ENCODE measurements at regions not wholly inside any gene's neighbourhood (a gene's known extent, or its start where the extent isn't known, plus 50 kb on each side); places are given as distances from the start of the nearest gene placed in this dataset.

DNA sequence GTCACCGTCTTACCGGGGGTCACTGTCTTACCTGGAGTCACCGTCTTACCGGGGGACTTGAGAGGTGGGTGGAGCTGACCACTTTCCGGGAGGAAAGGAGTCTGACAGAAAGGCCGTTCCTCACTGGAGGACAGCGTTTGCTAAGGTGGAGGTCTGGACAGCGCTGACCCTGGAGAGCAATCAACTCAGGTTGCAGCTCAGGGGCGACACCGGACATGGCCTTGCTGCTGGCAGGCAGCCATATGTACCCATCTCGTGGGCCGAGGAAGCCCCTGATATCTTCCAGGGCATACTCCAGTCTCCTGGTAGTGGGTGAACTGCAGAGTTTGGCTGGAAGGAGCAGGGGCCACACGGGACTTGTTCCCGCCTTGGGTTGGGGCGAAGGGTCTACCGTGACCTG lies 234.6 kb upstream of the MYT1L start:
- ChIA-PET CTCF (ENCODE audit: partially characterized antibody) (interaction anchor here (1.2 kb wide), 1 partner anchor 17 kb away, joined by 4 read pairs; no protein-coding TSS in a partner anchor), POLR2A (ENCODE audit: partially characterized antibody) (no interaction called here)
- no peak for TF ChIP-seq ASH2L (IDR thresholded peaks at IDR 0.05; ENCODE audit: low read length)
- TF ChIP-seq, protein P1, sequence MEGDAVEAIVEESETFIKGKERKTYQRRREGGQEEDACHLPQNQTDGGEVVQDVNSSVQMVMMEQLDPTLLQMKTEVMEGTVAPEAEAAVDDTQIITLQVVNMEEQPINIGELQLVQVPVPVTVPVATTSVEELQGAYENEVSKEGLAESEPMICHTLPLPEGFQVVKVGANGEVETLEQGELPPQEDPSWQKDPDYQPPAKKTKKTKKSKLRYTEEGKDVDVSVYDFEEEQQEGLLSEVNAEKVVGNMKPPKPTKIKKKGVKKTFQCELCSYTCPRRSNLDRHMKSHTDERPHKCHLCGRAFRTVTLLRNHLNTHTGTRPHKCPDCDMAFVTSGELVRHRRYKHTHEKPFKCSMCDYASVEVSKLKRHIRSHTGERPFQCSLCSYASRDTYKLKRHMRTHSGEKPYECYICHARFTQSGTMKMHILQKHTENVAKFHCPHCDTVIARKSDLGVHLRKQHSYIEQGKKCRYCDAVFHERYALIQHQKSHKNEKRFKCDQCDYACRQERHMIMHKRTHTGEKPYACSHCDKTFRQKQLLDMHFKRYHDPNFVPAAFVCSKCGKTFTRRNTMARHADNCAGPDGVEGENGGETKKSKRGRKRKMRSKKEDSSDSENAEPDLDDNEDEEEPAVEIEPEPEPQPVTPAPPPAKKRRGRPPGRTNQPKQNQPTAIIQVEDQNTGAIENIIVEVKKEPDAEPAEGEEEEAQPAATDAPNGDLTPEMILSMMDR (IDR thresholded peaks at IDR 0.05; ENCODE audit: control extremely low read depth in 1 of 3, insufficient read depth in 1 of 3, low read depth in 1 of 3, low read length in 3 of 3): no peak
- TF ChIP-seq, protein P2, sequence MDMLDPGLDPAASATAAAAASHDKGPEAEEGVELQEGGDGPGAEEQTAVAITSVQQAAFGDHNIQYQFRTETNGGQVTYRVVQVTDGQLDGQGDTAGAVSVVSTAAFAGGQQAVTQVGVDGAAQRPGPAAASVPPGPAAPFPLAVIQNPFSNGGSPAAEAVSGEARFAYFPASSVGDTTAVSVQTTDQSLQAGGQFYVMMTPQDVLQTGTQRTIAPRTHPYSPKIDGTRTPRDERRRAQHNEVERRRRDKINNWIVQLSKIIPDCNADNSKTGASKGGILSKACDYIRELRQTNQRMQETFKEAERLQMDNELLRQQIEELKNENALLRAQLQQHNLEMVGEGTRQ (IDR thresholded peaks at IDR 0.05; ENCODE audit: low read length): no peak
- no peak for TF ChIP-seq NANOG (IDR thresholded peaks at IDR 0.05; ENCODE audit: insufficient read depth, low read depth, low read length, poor library complexity, severe bottlenecking)
- no peak for TF ChIP-seq BRCA1 (IDR thresholded peaks at IDR 0.05; ENCODE audit: low read depth, low read length)
- TF ChIP-seq CTBP2 (IDR thresholded peaks at IDR 0.05; ENCODE audit: borderline replicate concordance, insufficient read depth, insufficient read length, low read length): no peak
- TF ChIP-seq, protein P3, sequence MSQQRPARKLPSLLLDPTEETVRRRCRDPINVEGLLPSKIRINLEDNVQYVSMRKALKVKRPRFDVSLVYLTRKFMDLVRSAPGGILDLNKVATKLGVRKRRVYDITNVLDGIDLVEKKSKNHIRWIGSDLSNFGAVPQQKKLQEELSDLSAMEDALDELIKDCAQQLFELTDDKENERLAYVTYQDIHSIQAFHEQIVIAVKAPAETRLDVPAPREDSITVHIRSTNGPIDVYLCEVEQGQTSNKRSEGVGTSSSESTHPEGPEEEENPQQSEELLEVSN (IDR thresholded peaks at IDR 0.05): no peak
- TF ChIP-seq RXRA (IDR thresholded peaks at IDR 0.05; ENCODE audit: insufficient read depth, low read depth, low read length): no peak
- no peak overlapping the region for H2BK15ac ChIP-seq (ENCODE audit: low read length)
- FAIRE-seq (no peak), DNase-seq (ENCODE audit: low read depth in 1 of 2, low spot score in 2 of 2) (no peak)
- no peaks in the 10 kb centered on the region for H3K79me2 ChIP-seq (ENCODE audit: control insufficient read depth in 1 of 2, insufficient read depth in 2 of 2, low read length in 2 of 2)
- no peak overlapping the region for H2BK20ac ChIP-seq (ENCODE audit: low read length)
- no peak overlapping the region for H3K14ac ChIP-seq (ENCODE audit: insufficient read length)
- H3K4me2 ChIP-seq (ENCODE audit: insufficient read depth in 1 of 2, low read depth in 2 of 2, low read length in 2 of 2): no peak overlapping the region
- no peaks in the 10 kb centered on the region for H3K36me3 ChIP-seq (ENCODE audit: control insufficient read depth in 2 of 4, insufficient read depth in 4 of 4, low read length in 3 of 4)
- no peaks in the 10 kb centered on the region for H3K27me3 ChIP-seq (replicated peaks in 1 of 4; ENCODE audit: control insufficient read depth in 3 of 4, extremely low read depth in 1 of 4, insufficient read depth in 3 of 4, low read length in 3 of 4)
- no peak overlapping the region for H2BK120ac ChIP-seq (replicated peaks; ENCODE audit: low read depth, low read length)
- no peaks in the 10 kb centered on the region for H3K79me1 ChIP-seq (ENCODE audit: low read depth, low read length)
- H4K8ac ChIP-seq (ENCODE audit: extremely low read depth, insufficient read depth, low read length): no peak overlapping the region
- no peak overlapping the region for H2BK12ac ChIP-seq (ENCODE audit: low read depth, low read length)
- H3K23me2 ChIP-seq (ENCODE audit: low read depth, low read length): no peaks in the 10 kb centered on the region; the same call in 1 of the 2 replicates
- no peaks in the 10 kb centered on the region for H4K20me1 ChIP-seq (replicated peaks in 1 of 2; ENCODE audit: control insufficient read depth in 1 of 2, insufficient read depth in 2 of 2, low read length in 2 of 2)
- no peaks in the 10 kb centered on the region for H3K9me3 ChIP-seq (ENCODE audit: insufficient read depth in 2 of 2, low read depth in 1 of 2, low read length in 1 of 2)
- 0 out of 2 replicates have a peak overlapping the region, but pooled peaks have one; percentile 65 for H2AK5ac ChIP-seq (ENCODE audit: low read depth, low read length)
- H4K91ac ChIP-seq (replicated peaks; ENCODE audit: insufficient read length, low read length): no peak overlapping the region
- H3K27ac ChIP-seq (ENCODE audit: low read depth, low read length): no peak overlapping the region
- no peak overlapping the region for H3K4ac ChIP-seq (replicated peaks; ENCODE audit: insufficient read length, low read depth, low read length)
- H2AFZ ChIP-seq (ENCODE audit: low read length): no peak overlapping the region
- H3K4me1 ChIP-seq (replicated peaks in 1 of 4; ENCODE audit: control insufficient read depth in 3 of 4, insufficient read depth in 4 of 4, low read length in 3 of 4): peaks cover 0 to 3% (median 0%) of the 10 kb centered on the region in 4 experiments; a peak in 1 of 7 replicates
- no peak overlapping the region for H3K56ac ChIP-seq (replicated peaks; ENCODE audit: insufficient read length, low read depth, low read length)
- no peak overlapping the region for H3K9ac ChIP-seq (replicated peaks in 1 of 4; ENCODE audit: extremely low read depth in 1 of 4, low read depth in 3 of 4, low read length in 3 of 4)
- WGBS, 2 experiments (ENCODE audit: extremely low coverage in 1 of 2, insufficient coverage in 1 of 2, insufficient read length in 1 of 2, insufficient replicate concordance in 2 of 2, low coverage in 1 of 2, low lambda C conversion rate in 2 of 2, missing lambda C conversion rate in 1 of 2): 91% methylated on average over 15 of the region's 16 CpGs; no CpG with 5 or more reads in 1 of the 2 experiments
- no peak overlapping the region for H3K4me3 ChIP-seq (ENCODE audit: extremely low read depth in 1 of 4, insufficient read depth in 2 of 4, low read depth in 3 of 4, low read length in 4 of 4)
- no peak overlapping the region for H3K18ac ChIP-seq (ENCODE audit: extremely low read depth, low read length)
- no peak overlapping the region for H4K5ac ChIP-seq (ENCODE audit: insufficient read length, low read depth, low read length)
- no peak overlapping the region for H2BK5ac ChIP-seq (ENCODE audit: low read depth, low read length)
- H3K23ac ChIP-seq (ENCODE audit: insufficient read length): no peak overlapping the region

Data from H1 (cell line).